Body of pancreas (tissue), 4 donors: ENCODE measurements at regions not wholly inside any gene's neighbourhood (a gene's known extent, or its start where the extent isn't known, plus 50 kb on each side); places are given as distances from the start of the nearest gene placed in this dataset.

Experiments
- CTCF ChIP-seq, 7 experiments: fragments of 450-650 bp in 4 of 7; fragments of 200-600 bp in 3 of 7; sonication (generic) in 3 of 7; IDR thresholded peaks; one replicate each; pipeline ENCODE4 v1.5.1; 2016 to 2019; ENCODE audit warnings: antibody characterized with exemption in 7 of 7
- POLR2A ChIP-seq, 3 donors: fragments of 450-650 bp; IDR thresholded peaks; one replicate each; pipeline ENCODE4 v1.6.1; 2016; ENCODE audit warnings: antibody characterized with exemption in 3 of 3, mild to moderate bottlenecking in 2 of 3

GRCh38 chr22:26922806-26923205 is 265.4 kb downstream of the MIAT start:
- TF ChIP-seq POLR2A (IDR thresholded peaks at IDR 0.05) (no peak), CTCF (IDR thresholded peaks at IDR 0.05) (no peak)
